ENCODE measurements at regions not wholly inside any gene's neighbourhood (a gene's known extent, or its start where the extent isn't known, plus 50 kb on each side); places are given as distances from the start of the nearest gene placed in this dataset.
"Not testable (repeated sequence)": the region's sequence is repeated elsewhere in the genome, so short reads cannot be mapped to it uniquely, and the experiment has no call there.

DNA sequence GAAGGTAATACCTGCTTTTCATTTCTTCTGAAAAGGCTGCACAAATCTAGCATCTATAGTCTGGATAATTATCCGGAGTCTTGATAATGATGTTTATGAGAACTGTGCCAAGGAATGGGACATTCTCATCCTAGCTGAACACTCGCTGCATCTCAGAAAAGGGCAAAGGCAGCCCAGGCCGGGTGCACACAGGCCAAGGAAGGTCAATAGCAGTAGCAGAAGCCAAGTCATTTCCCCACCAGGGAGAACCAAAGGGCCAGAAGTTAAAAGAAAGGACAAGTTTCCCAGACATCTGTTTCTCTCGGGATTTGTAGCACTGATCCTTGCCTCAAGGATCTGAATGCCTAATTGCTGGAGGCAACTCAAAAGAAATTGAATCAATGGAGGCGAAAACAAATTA lies 66.1 kb upstream of the ANKRD55 start:
- peaks cover 1% of the 10 kb centered on the region for H3K9me3 Mint-ChIP-seq (ENCODE audit: unreplicated experiment)
- H3K27ac Mint-ChIP-seq (ENCODE audit: unreplicated experiment): no peak overlapping the region
- no peak overlapping the region for H3K4me3 Mint-ChIP-seq (ENCODE audit: unreplicated experiment)
- peaks cover 3% of the 10 kb centered on the region for H3K27me3 Mint-ChIP-seq (ENCODE audit: unreplicated experiment)
- H3K36me3 Mint-ChIP-seq (ENCODE audit: unreplicated experiment): no peaks in the 10 kb centered on the region
- no peak for DNase-seq
- H3K4me1 Mint-ChIP-seq (ENCODE audit: low read depth, unreplicated experiment): no peaks in the 10 kb centered on the region
- TF ChIP-seq, protein P1, sequence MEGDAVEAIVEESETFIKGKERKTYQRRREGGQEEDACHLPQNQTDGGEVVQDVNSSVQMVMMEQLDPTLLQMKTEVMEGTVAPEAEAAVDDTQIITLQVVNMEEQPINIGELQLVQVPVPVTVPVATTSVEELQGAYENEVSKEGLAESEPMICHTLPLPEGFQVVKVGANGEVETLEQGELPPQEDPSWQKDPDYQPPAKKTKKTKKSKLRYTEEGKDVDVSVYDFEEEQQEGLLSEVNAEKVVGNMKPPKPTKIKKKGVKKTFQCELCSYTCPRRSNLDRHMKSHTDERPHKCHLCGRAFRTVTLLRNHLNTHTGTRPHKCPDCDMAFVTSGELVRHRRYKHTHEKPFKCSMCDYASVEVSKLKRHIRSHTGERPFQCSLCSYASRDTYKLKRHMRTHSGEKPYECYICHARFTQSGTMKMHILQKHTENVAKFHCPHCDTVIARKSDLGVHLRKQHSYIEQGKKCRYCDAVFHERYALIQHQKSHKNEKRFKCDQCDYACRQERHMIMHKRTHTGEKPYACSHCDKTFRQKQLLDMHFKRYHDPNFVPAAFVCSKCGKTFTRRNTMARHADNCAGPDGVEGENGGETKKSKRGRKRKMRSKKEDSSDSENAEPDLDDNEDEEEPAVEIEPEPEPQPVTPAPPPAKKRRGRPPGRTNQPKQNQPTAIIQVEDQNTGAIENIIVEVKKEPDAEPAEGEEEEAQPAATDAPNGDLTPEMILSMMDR (IDR thresholded peaks at IDR 0.05; ENCODE audit: partially characterized antibody, unreplicated experiment): no peak

DNA sequence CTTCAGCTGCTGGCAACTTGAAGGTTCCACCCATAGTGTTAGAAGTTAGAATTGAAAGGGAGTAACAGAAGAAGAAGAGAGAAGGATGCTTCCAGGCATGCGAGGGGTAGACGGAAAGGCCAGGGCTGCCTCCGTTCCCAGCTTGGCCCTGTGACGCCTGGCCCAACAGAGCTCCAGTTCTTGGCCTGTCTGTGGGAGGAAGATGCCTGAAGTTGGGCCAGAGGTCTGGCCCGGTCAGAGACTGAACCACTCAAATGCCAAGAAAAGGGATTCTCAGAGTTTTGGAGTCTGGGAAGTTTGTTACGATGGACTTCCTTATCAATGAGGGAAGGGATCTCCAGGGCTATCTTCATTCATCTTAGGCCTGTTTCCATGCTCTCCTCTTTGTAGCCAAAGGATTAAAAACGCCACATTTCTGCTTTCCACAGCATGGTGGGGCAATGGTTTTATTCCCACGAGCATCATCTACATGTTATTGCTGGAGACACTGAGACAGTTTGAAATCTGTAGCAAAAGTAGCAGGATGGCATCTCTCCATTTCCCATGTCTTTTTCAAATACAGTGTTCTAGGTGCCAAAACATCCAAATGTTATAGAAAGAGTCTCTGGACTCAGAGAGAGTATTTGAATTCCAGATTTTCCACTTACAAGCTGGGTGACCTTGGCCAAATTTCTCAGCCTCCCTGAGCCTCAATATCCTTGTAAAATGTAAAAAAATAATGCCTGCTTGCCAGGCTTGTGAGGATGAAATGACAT lies 65.4 kb upstream of the ANKRD55 start:
- H3K27me3 Mint-ChIP-seq (ENCODE audit: unreplicated experiment): peaks cover 3% of the 10 kb centered on the region
- H3K36me3 Mint-ChIP-seq (ENCODE audit: unreplicated experiment): no peaks in the 10 kb centered on the region
- H3K9me3 Mint-ChIP-seq (ENCODE audit: unreplicated experiment): peaks cover 1% of the 10 kb centered on the region
- H3K27ac Mint-ChIP-seq (ENCODE audit: unreplicated experiment): no peak overlapping the region
- no peak for DNase-seq
- H3K4me1 Mint-ChIP-seq (ENCODE audit: low read depth, unreplicated experiment): no peaks in the 10 kb centered on the region
- TF ChIP-seq, protein P1 (IDR thresholded peaks at IDR 0.05; ENCODE audit: partially characterized antibody, unreplicated experiment): no peak
- no peak overlapping the region for H3K4me3 Mint-ChIP-seq (ENCODE audit: unreplicated experiment)

GRCh38 chr5:56297851-56298250 lies 64.7 kb upstream of the ANKRD55 start:
- TF ChIP-seq, protein P1 (IDR thresholded peaks at IDR 0.05; ENCODE audit: partially characterized antibody, unreplicated experiment): no peak
- Mint-ChIP-seq H3K27me3 (ENCODE audit: unreplicated experiment) (peaks cover 3% of the 10 kb centered on the region), H3K9me3 (ENCODE audit: unreplicated experiment) (peaks cover 1% of the 10 kb centered on the region), H3K4me3 (ENCODE audit: unreplicated experiment) (no peak overlapping the region), H3K4me1 (ENCODE audit: low read depth, unreplicated experiment) (no peaks in the 10 kb centered on the region), H3K36me3 (ENCODE audit: unreplicated experiment) (no peaks in the 10 kb centered on the region), H3K27ac (ENCODE audit: unreplicated experiment) (no peak overlapping the region)
- no peak for DNase-seq

DNA sequence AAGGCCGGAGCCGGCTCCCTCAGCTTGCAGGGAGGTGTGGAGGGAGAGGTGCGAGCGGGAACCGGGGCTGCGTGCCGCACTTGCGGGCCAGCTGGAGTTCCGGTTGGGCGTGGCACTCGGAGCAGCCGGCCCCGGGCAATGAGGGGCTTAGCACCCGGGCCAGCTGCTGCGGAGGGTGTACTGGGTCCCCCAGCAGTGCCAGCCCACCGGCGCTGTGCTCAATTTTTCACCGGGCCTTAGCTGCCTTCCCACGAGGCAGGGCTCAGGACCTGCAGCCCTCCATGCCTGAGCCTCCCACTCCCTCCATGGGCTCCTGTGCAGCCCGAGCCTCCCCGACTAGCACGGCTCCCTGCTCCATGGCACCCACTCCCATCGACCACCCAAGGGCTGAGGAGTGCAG lies 62.2 kb upstream of the ANKRD55 start:
- H3K4me3 Mint-ChIP-seq (ENCODE audit: unreplicated experiment); H3K27me3 Mint-ChIP-seq (ENCODE audit: unreplicated experiment); H3K4me1 Mint-ChIP-seq (ENCODE audit: low read depth, unreplicated experiment); DNase-seq; H3K27ac Mint-ChIP-seq (ENCODE audit: unreplicated experiment); H3K36me3 Mint-ChIP-seq (ENCODE audit: unreplicated experiment); H3K9me3 Mint-ChIP-seq (ENCODE audit: unreplicated experiment): not testable (repeated sequence)

GRCh38 chr5:56294354-56294753 lies 61.2 kb upstream of the ANKRD55 start:
- no peak overlapping the region for H3K4me3 Mint-ChIP-seq (ENCODE audit: unreplicated experiment)
- no peaks in the 10 kb centered on the region for H3K36me3 Mint-ChIP-seq (ENCODE audit: unreplicated experiment)
- TF ChIP-seq, protein P1 (IDR thresholded peaks at IDR 0.05; ENCODE audit: partially characterized antibody, unreplicated experiment): no peak
- H3K27ac Mint-ChIP-seq (ENCODE audit: unreplicated experiment): no peak overlapping the region
- no peaks in the 10 kb centered on the region for H3K4me1 Mint-ChIP-seq (ENCODE audit: low read depth, unreplicated experiment)
- H3K9me3 Mint-ChIP-seq (ENCODE audit: unreplicated experiment): peaks cover 1% of the 10 kb centered on the region
- H3K27me3 Mint-ChIP-seq (ENCODE audit: unreplicated experiment): peaks cover 3% of the 10 kb centered on the region
- no peak for DNase-seq

DNA sequence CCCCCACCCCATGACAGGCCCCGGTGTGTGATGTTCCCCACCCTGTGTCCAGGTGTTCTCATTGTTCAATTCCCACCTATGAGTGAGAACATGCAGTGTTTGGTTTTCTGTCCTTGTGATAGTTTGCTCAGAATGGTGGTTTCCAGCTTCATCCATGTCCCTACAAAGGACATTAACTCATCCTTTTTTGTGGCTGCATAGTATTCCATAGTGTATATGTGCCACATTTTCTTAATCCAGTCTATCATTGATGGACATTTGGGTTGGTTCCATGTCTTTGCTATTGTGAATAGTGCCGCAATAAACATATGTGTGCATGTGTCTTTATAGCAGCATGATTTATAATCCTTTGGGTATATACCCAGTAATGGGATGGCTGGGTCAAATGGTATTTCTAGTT lies 59.7 kb upstream of the ANKRD55 start:
- H3K9me3 Mint-ChIP-seq (ENCODE audit: unreplicated experiment); H3K27ac Mint-ChIP-seq (ENCODE audit: unreplicated experiment); DNase-seq; H3K36me3 Mint-ChIP-seq (ENCODE audit: unreplicated experiment); H3K27me3 Mint-ChIP-seq (ENCODE audit: unreplicated experiment); H3K4me3 Mint-ChIP-seq (ENCODE audit: unreplicated experiment); H3K4me1 Mint-ChIP-seq (ENCODE audit: low read depth, unreplicated experiment): not testable (repeated sequence)

Measured in glutamatergic neuron (in vitro differentiated cells).